Psoas muscle (tissue), 7 donors: ENCODE measurements at regions not wholly inside any gene's neighbourhood (a gene's known extent, or its start where the extent isn't known, plus 50 kb on each side); places are given as distances from the start of the nearest gene placed in this dataset.

ENCODE experiments used
- ATAC-seq, 4 donors: fragments of 200-7000 bp; cut with Tn5 transposase; one replicate each; pipeline ENCODE4 v1.9.1; 2020; ENCODE audit warnings: moderate library complexity in 3 of 4, mild to moderate bottlenecking in 2 of 4
- DNase-seq, 2 donors: peaks; one replicate each; pipeline ENCODE4 v3.0.0-alpha.2; 2020
- H3K27ac ChIP-seq: fragments of 200-600 bp; one replicate; pipeline ENCODE4 v1.8.0; 2022
- H3K27me3 ChIP-seq, 3 donors: fragments of 200-600 bp in 1 of 3; one replicate each; pipeline versions ENCODE4 v1.6.1 to v1.8.0; 2013 to 2022; ENCODE audit warnings: low read length in 2 of 3, mild to moderate bottlenecking in 2 of 3, moderate library complexity in 1 of 3; ENCODE audit not compliant: insufficient read depth in 3 of 3
- H3K36me3 ChIP-seq, 2 donors: fragments of 200-600 bp in 1 of 2; one replicate each; pipeline versions ENCODE4 v1.6.1 to v1.8.0; 2013 to 2022; ENCODE audit warnings: low read depth in 1 of 2, mild to moderate bottlenecking in 1 of 2, moderate library complexity in 1 of 2; ENCODE audit not compliant: insufficient read depth in 1 of 2
- H3K4me1 ChIP-seq: fragments of 200-600 bp; one replicate; pipeline ENCODE4 v1.8.0; 2022
- H3K4me3 ChIP-seq: fragments of 200-600 bp; one replicate; pipeline ENCODE4 v1.8.0; 2022; ENCODE audit warnings: mild to moderate bottlenecking
- H3K9me3 ChIP-seq: fragments of 200-600 bp; one replicate; pipeline ENCODE4 v1.8.0; 2022
- WGBS, 3 donors: extraction: QIAGEN DNeasy Blood & Tissue Kit; methylation state at CpG; one replicate each; pipeline versions ENCODE4 v1.1.6 to v1.1.7; 2013; 5-methylcytosine and 5-hydroxymethylcytosine counted together
- intact Hi-C, 2 donors: fragments of 100-400 bp; cut with DNase I; formaldehyde crosslinking; loops; one replicate each; pipeline versions ENCODE4 v1.11.0 to v1.14.2; 2022
- TF ChIP-seq, protein P1 (sequence below): fragments of 200-600 bp; IDR thresholded peaks from one replicate; pipeline ENCODE4 v1.8.0; 2022; ENCODE audit warnings: antibody characterized with exemption
- donor health status: healthy with polysubstance abuse.
- donor health status: DM: no; HTN: no; CAD: no; lungs with moderate emphysema.
- donor health status: Bipolar disorder and iron deficiency.
- donor health status: healthy.
- donor health status: DM: yes; HTN: yes; CAD: no.
- donor health status: DM: no; HTN: no; CAD: no.
- donor health status: DM: yes; HTN: yes; CAD: no.

DNA sequence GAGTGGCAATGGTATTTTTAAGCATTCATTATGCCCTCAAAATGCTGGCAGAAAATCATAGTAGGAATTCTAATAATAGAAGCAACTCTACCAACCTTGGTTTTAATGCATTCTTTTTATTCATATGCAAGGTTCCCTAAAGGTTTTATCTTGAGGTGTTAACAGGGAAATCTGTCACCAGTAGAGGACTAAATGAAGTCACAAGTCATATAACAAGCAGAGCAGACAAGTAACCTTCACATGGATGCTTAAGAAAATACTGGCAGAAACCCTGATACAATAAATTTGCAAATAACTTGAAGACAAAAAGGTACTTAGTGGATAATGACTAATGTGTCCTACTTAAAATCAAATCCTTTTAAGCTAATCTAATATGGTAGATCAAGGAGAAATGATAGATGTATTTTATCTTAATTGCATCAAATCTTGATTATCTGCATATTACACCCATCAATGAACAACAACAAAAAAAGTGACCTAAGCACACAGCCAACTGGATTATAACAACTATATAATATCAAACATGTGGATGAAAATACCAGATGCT is 73.3 kb downstream of the RFC3 start:
- DNase-seq (no peak), ATAC-seq (no peak)
- H3K9me3 ChIP-seq = no peaks in the 10 kb centered on the region
- intact Hi-C loops = no loop called here
- TF ChIP-seq, protein P1, sequence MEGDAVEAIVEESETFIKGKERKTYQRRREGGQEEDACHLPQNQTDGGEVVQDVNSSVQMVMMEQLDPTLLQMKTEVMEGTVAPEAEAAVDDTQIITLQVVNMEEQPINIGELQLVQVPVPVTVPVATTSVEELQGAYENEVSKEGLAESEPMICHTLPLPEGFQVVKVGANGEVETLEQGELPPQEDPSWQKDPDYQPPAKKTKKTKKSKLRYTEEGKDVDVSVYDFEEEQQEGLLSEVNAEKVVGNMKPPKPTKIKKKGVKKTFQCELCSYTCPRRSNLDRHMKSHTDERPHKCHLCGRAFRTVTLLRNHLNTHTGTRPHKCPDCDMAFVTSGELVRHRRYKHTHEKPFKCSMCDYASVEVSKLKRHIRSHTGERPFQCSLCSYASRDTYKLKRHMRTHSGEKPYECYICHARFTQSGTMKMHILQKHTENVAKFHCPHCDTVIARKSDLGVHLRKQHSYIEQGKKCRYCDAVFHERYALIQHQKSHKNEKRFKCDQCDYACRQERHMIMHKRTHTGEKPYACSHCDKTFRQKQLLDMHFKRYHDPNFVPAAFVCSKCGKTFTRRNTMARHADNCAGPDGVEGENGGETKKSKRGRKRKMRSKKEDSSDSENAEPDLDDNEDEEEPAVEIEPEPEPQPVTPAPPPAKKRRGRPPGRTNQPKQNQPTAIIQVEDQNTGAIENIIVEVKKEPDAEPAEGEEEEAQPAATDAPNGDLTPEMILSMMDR = no peak
- H3K4me1 ChIP-seq = no peaks in the 10 kb centered on the region
- no peak overlapping the region for H3K4me3 ChIP-seq
- H3K27ac ChIP-seq = no peak overlapping the region
- H3K36me3 ChIP-seq = no peaks in the 10 kb centered on the region
- H3K27me3 ChIP-seq = no peaks in the 10 kb centered on the region

DNA sequence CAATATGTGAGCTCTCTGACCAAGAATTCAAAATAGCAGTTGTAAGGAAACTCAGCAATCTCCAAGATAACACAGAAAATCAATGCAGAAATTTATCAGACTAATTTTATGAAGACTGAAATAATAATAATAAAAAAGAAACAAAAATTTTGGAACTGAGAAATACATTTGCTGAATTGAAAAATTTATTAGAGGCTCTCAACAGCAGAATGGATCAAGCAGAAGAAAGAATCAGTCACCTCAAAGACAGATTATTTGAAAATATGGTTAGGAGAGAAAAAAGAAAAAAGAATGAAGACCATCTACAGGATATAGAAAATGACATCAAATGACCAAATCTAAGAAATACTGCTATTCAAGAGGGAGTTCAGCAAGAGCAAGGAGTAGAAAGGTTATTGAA is 75.6 kb downstream of the RFC3 start:
- no peaks in the 10 kb centered on the region for H3K4me1 ChIP-seq
- intact Hi-C loops = no loop called here
- TF ChIP-seq, protein P1 = no peak
- H3K4me3 ChIP-seq = no peak overlapping the region
- H3K27ac ChIP-seq = no peak overlapping the region
- ATAC-seq (no peak), DNase-seq (no peak)
- H3K9me3 ChIP-seq = peaks cover 13% of the 10 kb centered on the region
- H3K36me3 ChIP-seq = no peaks in the 10 kb centered on the region
- no peaks in the 10 kb centered on the region for H3K27me3 ChIP-seq

DNA sequence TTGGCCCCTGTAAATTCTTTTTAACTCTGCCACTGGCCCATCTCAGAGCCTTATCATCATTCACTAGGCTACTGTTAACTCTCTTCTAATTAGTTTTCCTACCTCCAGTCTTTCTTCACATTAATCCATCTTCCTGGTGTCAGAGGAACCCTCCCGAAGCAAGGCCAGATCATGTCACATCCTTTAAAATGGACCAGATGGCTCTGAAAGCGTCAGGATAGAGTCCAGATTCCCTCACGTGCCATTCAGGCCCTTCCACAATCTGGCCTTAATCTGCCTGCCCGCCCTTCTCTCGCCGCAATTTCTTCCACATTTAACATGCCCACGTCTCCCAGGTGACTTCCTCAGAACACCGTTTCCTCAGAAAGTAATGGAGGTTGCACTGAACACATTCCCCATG is 86.5 kb downstream of the RFC3 start:
- H3K36me3 ChIP-seq = no peaks in the 10 kb centered on the region
- H3K4me3 ChIP-seq = no peak overlapping the region
- whole genome bisulfite sequencing, 3 donors = 84 to 93% (median 88%) methylated on average over 8 of the region's 8 CpGs
- ATAC-seq (no peak), DNase-seq (no peak)
- no peak overlapping the region for H3K27ac ChIP-seq
- no peaks in the 10 kb centered on the region for H3K4me1 ChIP-seq
- H3K9me3 ChIP-seq = no peaks in the 10 kb centered on the region
- TF ChIP-seq, protein P1 = no peak
- intact Hi-C loops = no loop called here
- H3K27me3 ChIP-seq = no peaks in the 10 kb centered on the region

DNA sequence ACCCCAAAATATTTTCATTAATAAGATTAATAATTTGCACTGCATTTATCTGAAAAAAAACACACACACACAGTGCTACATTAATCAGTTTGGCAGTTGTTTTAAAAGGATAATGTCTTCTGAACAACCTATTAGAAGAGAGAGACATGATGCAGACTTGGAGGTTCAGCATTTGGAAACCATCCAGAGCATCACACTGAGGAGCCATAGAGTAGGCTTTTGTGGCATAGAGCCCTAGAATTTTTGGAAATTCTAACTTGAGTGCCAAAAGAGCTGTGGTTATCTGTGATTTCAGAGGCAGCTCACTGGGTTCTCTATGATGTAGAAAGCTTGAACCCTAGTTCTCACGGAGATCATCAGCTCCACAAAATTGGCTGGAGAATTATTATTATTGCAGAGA is 90.2 kb downstream of the RFC3 start:
- Histone ChIP-seq H3K36me3 (no peaks in the 10 kb centered on the region), H3K4me1 (no peaks in the 10 kb centered on the region), H3K9me3 (no peaks in the 10 kb centered on the region), H3K27ac (no peak overlapping the region), H3K4me3 (no peak overlapping the region), H3K27me3 (no peaks in the 10 kb centered on the region)
- no peak for ATAC-seq
- TF ChIP-seq, protein P1 = no peak
- no peak for DNase-seq
- WGBS, 3 donors = 86 to 92% (median 88%) methylated on average over 1 of the region's 1 CpG
- intact Hi-C loops = no loop called here

DNA sequence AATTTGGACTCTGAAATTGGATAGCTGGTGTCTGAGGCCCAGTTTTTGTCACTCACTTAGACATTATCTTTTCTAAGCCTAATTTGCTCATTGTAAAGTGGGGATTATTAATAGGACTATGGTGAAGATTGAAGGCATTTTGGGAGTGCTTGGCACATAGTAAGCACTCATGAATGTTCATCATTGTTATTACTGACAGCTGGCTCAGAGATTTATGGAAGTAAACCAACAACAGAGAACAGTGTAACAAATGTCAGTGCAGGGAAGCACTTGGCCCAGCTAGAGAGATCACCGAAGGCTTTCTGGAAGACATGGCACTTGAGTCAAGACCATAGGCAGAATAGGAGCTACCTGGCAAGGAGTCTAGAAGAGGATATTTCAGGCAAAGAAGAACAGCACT is 92.3 kb downstream of the RFC3 start:
- Histone ChIP-seq H3K27ac (no peak overlapping the region), H3K9me3 (no peaks in the 10 kb centered on the region), H3K27me3 (no peaks in the 10 kb centered on the region), H3K4me3 (no peak overlapping the region), H3K36me3 (no peaks in the 10 kb centered on the region), H3K4me1 (no peaks in the 10 kb centered on the region)
- DNase-seq (no peak), ATAC-seq (no peak)
- 8 to 50% (median 33%) methylated on average over 1 of the region's 1 CpG for WGBS, 3 donors
- TF ChIP-seq, protein P1 = no peak
- intact Hi-C loops = no loop called here
